DMS 273 treated with DMSO at 0.1 percent for 48 hours (cell line): ENCODE measurements at regions not wholly inside any gene's neighbourhood (a gene's known extent, or its start where the extent isn't known, plus 50 kb on each side); places are given as distances from the start of the nearest gene placed in this dataset.

Source experiments
- DNase-seq: peaks from one replicate; lab custom pipeline; 2025; lab: John Stamatoyannopoulos, UW

- DNase-seq: no peak
Measured at GRCh38 chr12:124445121-124445718, 122.2 kb downstream of the NCOR2 start.

- no peak for DNase-seq
Measured at GRCh38 chr12:124443931-124444712, 123.3 kb downstream of the NCOR2 start.

GRCh38 chr12:124442772-124443445, 124.5 kb downstream of the NCOR2 start:
- DNase-seq: no peak

- no peak for DNase-seq
Measured at GRCh38 chr12:124442281-124442680, 125.1 kb downstream of the NCOR2 start.

GRCh38 chr12:124441443-124442194, 125.8 kb downstream of the NCOR2 start:
- no peak for DNase-seq

GRCh38 chr12:124440841-124441381, 126.5 kb downstream of the NCOR2 start:
- no peak for DNase-seq

- no peak for DNase-seq
Measured at GRCh38 chr12:124440031-124440626, 127.3 kb downstream of the NCOR2 start.

- DNase-seq: no peak
Measured at GRCh38 chr12:124438437-124439056, 128.9 kb downstream of the NCOR2 start.

GRCh38 chr12:124437617-124438436, 129.6 kb downstream of the NCOR2 start:
- DNase-seq: no peak

GRCh38 chr12:124437121-124437520, 130.3 kb downstream of the NCOR2 start:
- no peak for DNase-seq

GRCh38 chr12:124436366-124436765, 131.0 kb downstream of the NCOR2 start:
- DNase-seq: no peak

GRCh38 chr12:124435806-124436345, 131.5 kb downstream of the NCOR2 start:
- no peak for DNase-seq

- no peak for DNase-seq
Measured at GRCh38 chr12:124434951-124435805, 132.2 kb downstream of the NCOR2 start.

GRCh38 chr12:124434354-124434753, 133.1 kb downstream of the NCOR2 start:
- DNase-seq: no peak

GRCh38 chr12:124433879-124434278, 133.5 kb downstream of the NCOR2 start:
- DNase-seq: no peak

- no peak for DNase-seq
Measured at GRCh38 chr12:124433147-124433874, 134.1 kb downstream of the NCOR2 start.

GRCh38 chr12:124432376-124432775, 135.0 kb downstream of the NCOR2 start:
- no peak for DNase-seq

GRCh38 chr12:124431971-124432370, 135.4 kb downstream of the NCOR2 start:
- no peak for DNase-seq
